GM23248 (cell line): ENCODE measurements at regions not wholly inside any gene's neighbourhood (a gene's known extent, or its start where the extent isn't known, plus 50 kb on each side); places are given as distances from the start of the nearest gene placed in this dataset.

Experiments
- DNase-seq: peaks from one replicate; pipeline ENCODE4 v3.0.0-alpha.2; 2015
- H2AFZ ChIP-seq: fragments of 200-600 bp; sonication (generic); 2 replicates; pipeline ENCODE4 v1.6.1; 2016; ENCODE audit warnings: antibody characterized with exemption
- H3F3A ChIP-seq: fragments of 200-600 bp; sonication (generic); 2 replicates; pipeline ENCODE4 v1.6.1; 2016; ENCODE audit warnings: mild to moderate bottlenecking, antibody characterized with exemption, mixed run types; ENCODE audit not compliant: insufficient read depth
- H3K27ac ChIP-seq: fragments of 200-600 bp; sonication (generic); 2 replicates; pipeline ENCODE4 v1.5.1; 2016; ENCODE audit warnings: mild to moderate bottlenecking
- H3K27me3 ChIP-seq: fragments of 200-600 bp; sonication (generic); replicated peaks from 2 replicates; pipeline ENCODE4 v1.6.1; 2016; ENCODE audit warnings: mild to moderate bottlenecking; ENCODE audit not compliant: insufficient read depth
- H3K36me3 ChIP-seq: fragments of 200-600 bp; sonication (generic); 2 replicates; pipeline ENCODE4 v1.6.1; 2016; ENCODE audit warnings: low read depth, mild to moderate bottlenecking
- H3K4me1 ChIP-seq: fragments of 200-600 bp; sonication (generic); 2 replicates; pipeline ENCODE4 v1.6.1; 2016; ENCODE audit warnings: mild to moderate bottlenecking; ENCODE audit not compliant: insufficient read depth
- H3K4me2 ChIP-seq: fragments of 200-600 bp; sonication (generic); one replicate; pipeline ENCODE4 v1.6.1; 2016; ENCODE audit warnings: mild to moderate bottlenecking; ENCODE audit not compliant: unreplicated experiment
- H3K4me3 ChIP-seq: fragments of 200-600 bp; sonication (generic); 2 replicates; pipeline ENCODE4 v1.5.1; 2016; ENCODE audit warnings: mild to moderate bottlenecking
- H3K79me2 ChIP-seq: fragments of 200-600 bp; sonication (generic); 2 replicates; pipeline ENCODE4 v1.6.1; 2016; ENCODE audit warnings: mild to moderate bottlenecking; ENCODE audit not compliant: insufficient read depth
- H3K9ac ChIP-seq: fragments of 200-600 bp; sonication (generic); 2 replicates; pipeline ENCODE4 v1.6.1; 2016; ENCODE audit warnings: mild to moderate bottlenecking
- H3K9me2 ChIP-seq: fragments of 200-600 bp; sonication (generic); 2 replicates; pipeline ENCODE4 v1.6.1; 2016; ENCODE audit warnings: mixed run types, mild to moderate bottlenecking, moderate library complexity; ENCODE audit not compliant: insufficient read depth
- H3K9me3 ChIP-seq: fragments of 200-600 bp; sonication (generic); one replicate; pipeline ENCODE4 v1.6.1; 2017; ENCODE audit warnings: low read depth
- H4K20me1 ChIP-seq: fragments of 200-600 bp; sonication (generic); 2 replicates; pipeline ENCODE4 v1.6.0; 2016; ENCODE audit not compliant: insufficient read depth
- EZH2 ChIP-seq: fragments of 200-600 bp; sonication (generic); IDR thresholded peaks from 2 replicates; pipeline ENCODE4 v1.6.1; 2018; ENCODE audit warnings: antibody characterized with exemption, mild to moderate bottlenecking; ENCODE audit not compliant: insufficient read depth, poor library complexity, severe bottlenecking
- EZH2phosphoT487 ChIP-seq: fragments of 200-600 bp; sonication (generic); IDR thresholded peaks from 2 replicates; pipeline ENCODE4 v1.6.1; 2018; ENCODE audit warnings: antibody characterized with exemption, moderate library complexity, mild to moderate bottlenecking, low read depth; ENCODE audit not compliant: insufficient read depth
- WGBS, 2 experiments: methylation state at CpG; one replicate each; pipeline ENCODE4 v1.1.6; 2015 to 2017; ENCODE audit warnings: low lambda C conversion rate in 2 of 2, low coverage in 1 of 2; ENCODE audit errors: missing lambda C conversion rate in 2 of 2; 5-methylcytosine and 5-hydroxymethylcytosine counted together
- in situ Hi-C: fragments of 300-500 bp; cut with MboI; formaldehyde crosslinking; loops from 2 replicates; pipeline ENCODE4 v1.15.0; 2020

- no peak for DNase-seq
- H4K20me1 ChIP-seq = no peaks in the 10 kb centered on the region
- H3K4me2 ChIP-seq = no peak overlapping the region
- TF ChIP-seq EZH2 = no peak
- TF ChIP-seq EZH2phosphoT487 = no peak
- H2AFZ ChIP-seq = no peak overlapping the region
- no peaks in the 10 kb centered on the region for H3F3A ChIP-seq
- no peak overlapping the region for H3K4me3 ChIP-seq
- H3K79me2 ChIP-seq = no peaks in the 10 kb centered on the region
- no peaks in the 10 kb centered on the region for H3K36me3 ChIP-seq
- no peaks in the 10 kb centered on the region for H3K9me3 ChIP-seq
- H3K4me1 ChIP-seq = no peaks in the 10 kb centered on the region
- in situ Hi-C loops = loop anchor here (10.0 to 25.0 kb wide), 2 partner anchors 206 to 374 kb away; no protein-coding TSS in a partner anchor
- H3K27me3 ChIP-seq = no peaks in the 10 kb centered on the region
- 68 to 80% methylated on average over 8 of the region's 8 CpGs for WGBS, 2 experiments
- H3K9ac ChIP-seq = no peak overlapping the region
- no peak overlapping the region for H3K27ac ChIP-seq
- H3K9me2 ChIP-seq = no peaks in the 10 kb centered on the region
Observed at GRCh38 chr17:27230996-27231395, 62.9 kb upstream of the WSB1 start.

GRCh38 chr17:27232328-27232727 is 61.6 kb upstream of the WSB1 start:
- Histone ChIP-seq H3K27me3 (no peaks in the 10 kb centered on the region), H3K4me2 (no peak overlapping the region), H3K9ac (no peak overlapping the region), H3K36me3 (no peaks in the 10 kb centered on the region), H4K20me1 (no peaks in the 10 kb centered on the region), H3F3A (no peaks in the 10 kb centered on the region), H3K27ac (no peak overlapping the region), H3K4me1 (no peaks in the 10 kb centered on the region), H3K4me3 (no peak overlapping the region), H3K9me2 (no peaks in the 10 kb centered on the region), H2AFZ (no peak overlapping the region), H3K79me2 (no peaks in the 10 kb centered on the region), H3K9me3 (no peaks in the 10 kb centered on the region)
- no peak for TF ChIP-seq EZH2phosphoT487
- no peak for TF ChIP-seq EZH2
- WGBS, 2 experiments = 73 to 85% methylated on average over 5 of the region's 5 CpGs
- no peak for DNase-seq
- in situ Hi-C loops = loop anchor here (10.0 to 25.0 kb wide), 2 partner anchors 205 to 372 kb away; no protein-coding TSS in a partner anchor

- H3K36me3 ChIP-seq = no peaks in the 10 kb centered on the region
- no peak for DNase-seq
Observed at GRCh38 chr17:27233059-27233458, 60.9 kb upstream of the WSB1 start.

GRCh38 chr17:27233776-27234175 is 60.1 kb upstream of the WSB1 start:
- no peak overlapping the region for H3K4me2 ChIP-seq
- H3K9ac ChIP-seq = no peak overlapping the region
- no peak overlapping the region for H2AFZ ChIP-seq
- in situ Hi-C loops = loop anchor here (10.0 to 25.0 kb wide), 2 partner anchors 204 to 371 kb away; no protein-coding TSS in a partner anchor
- no peaks in the 10 kb centered on the region for H3K9me2 ChIP-seq
- no peak for TF ChIP-seq EZH2phosphoT487
- TF ChIP-seq EZH2 = no peak
- no peaks in the 10 kb centered on the region for H4K20me1 ChIP-seq
- no peak for DNase-seq
- no peaks in the 10 kb centered on the region for H3K4me1 ChIP-seq
- H3K27me3 ChIP-seq = no peaks in the 10 kb centered on the region
- no peaks in the 10 kb centered on the region for H3F3A ChIP-seq
- H3K36me3 ChIP-seq = no peaks in the 10 kb centered on the region
- WGBS, 2 experiments = 48 to 58% methylated on average over 5 of the region's 5 CpGs
- H3K79me2 ChIP-seq = no peaks in the 10 kb centered on the region
- H3K4me3 ChIP-seq = no peak overlapping the region
- no peak overlapping the region for H3K27ac ChIP-seq
- H3K9me3 ChIP-seq = no peaks in the 10 kb centered on the region

More at GRCh38 chr17:27233059-27233458, 60.9 kb upstream of the WSB1 start:
- Histone ChIP-seq H3K4me3 (no peak overlapping the region), H3K27ac (no peak overlapping the region), H4K20me1 (no peaks in the 10 kb centered on the region), H3K9me2 (no peaks in the 10 kb centered on the region), H3K27me3 (no peaks in the 10 kb centered on the region), H3K79me2 (no peaks in the 10 kb centered on the region), H3K4me2 (no peak overlapping the region), H2AFZ (no peak overlapping the region), H3K9ac (no peak overlapping the region), H3F3A (no peaks in the 10 kb centered on the region), H3K4me1 (no peaks in the 10 kb centered on the region), H3K9me3 (no peaks in the 10 kb centered on the region)
- 65 to 66% methylated on average over 3 of the region's 3 CpGs for WGBS, 2 experiments
- in situ Hi-C loops = loop anchor here (10.0 to 25.0 kb wide), 2 partner anchors 204 to 372 kb away; no protein-coding TSS in a partner anchor
- TF ChIP-seq EZH2 (no peak), EZH2phosphoT487 (no peak)
